ENCODE measurements at regions not wholly inside any gene's neighbourhood (a gene's known extent, or its start where the extent isn't known, plus 50 kb on each side); places are given as distances from the start of the nearest gene placed in this dataset.
A peak's percentile ranks its signal among the peaks of the same experiment; 100 is the strongest.

- peak; percentile 89 for DNase-seq (ENCODE audit: low spot score)
Observed at GRCh38 chr5:109468737-109469420, 59.1 kb upstream of the PJA2 start.

GRCh38 chr5:109468288-109468676 lies 58.5 kb upstream of the PJA2 start:
- no peak for DNase-seq (ENCODE audit: low spot score)

- DNase-seq (ENCODE audit: low spot score) = no peak
Observed at GRCh38 chr5:109467058-109467457, 57.3 kb upstream of the PJA2 start.

All from AG20443 (cell line).